ENCODE measurements at regions not wholly inside any gene's neighbourhood (a gene's known extent, or its start where the extent isn't known, plus 50 kb on each side); places are given as distances from the start of the nearest gene placed in this dataset.

DNA sequence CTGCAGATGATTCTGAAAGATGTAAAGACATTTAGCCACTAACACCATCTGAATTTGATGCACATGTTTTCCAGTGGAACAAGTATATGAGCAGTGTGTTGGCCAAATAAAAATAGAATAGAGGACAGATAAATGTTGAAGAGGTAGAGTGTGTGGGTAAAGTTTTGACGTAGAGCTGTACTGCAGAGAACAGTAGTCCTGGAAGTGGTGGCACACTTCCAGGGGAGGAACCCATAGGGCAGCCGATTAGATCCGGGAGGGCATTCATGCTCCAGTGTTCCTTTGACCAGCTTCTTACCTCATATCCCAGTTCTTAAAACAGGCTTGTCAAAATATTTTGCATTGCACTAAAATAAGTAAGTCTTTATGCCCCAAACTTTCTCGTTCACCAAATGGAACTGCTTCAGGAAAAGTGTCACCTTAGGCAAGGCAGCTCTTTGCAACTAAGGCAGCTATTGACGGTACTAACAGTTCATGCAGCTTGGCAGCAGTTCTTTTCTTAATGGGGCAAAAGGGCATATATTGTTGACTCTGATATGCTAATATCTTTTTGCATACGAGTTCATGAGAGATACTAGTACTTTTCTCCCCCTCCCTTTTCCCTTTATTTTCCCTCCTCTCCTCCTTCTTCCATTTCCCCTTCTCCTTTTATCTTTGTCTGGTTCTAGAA lies 429.3 kb upstream of the AZI2 start:
- Histone ChIP-seq H3K9ac (ENCODE audit: low read length) (no peak overlapping the region), H3K9me3 (ENCODE audit: control insufficient read depth, low read depth, low read length) (no peaks in the 10 kb centered on the region), H3K4me1 (ENCODE audit: control insufficient read depth, low read depth, low read length) (no peaks in the 10 kb centered on the region), H3K4me3 (ENCODE audit: low read length) (no peak overlapping the region), H3K36me3 (ENCODE audit: control insufficient read depth, low read depth, low read length) (no peaks in the 10 kb centered on the region), H3K27ac (ENCODE audit: low read length) (no peak overlapping the region), H3K27me3 (ENCODE audit: control insufficient read depth, insufficient read depth, low read length) (no peaks in the 10 kb centered on the region)

DNA sequence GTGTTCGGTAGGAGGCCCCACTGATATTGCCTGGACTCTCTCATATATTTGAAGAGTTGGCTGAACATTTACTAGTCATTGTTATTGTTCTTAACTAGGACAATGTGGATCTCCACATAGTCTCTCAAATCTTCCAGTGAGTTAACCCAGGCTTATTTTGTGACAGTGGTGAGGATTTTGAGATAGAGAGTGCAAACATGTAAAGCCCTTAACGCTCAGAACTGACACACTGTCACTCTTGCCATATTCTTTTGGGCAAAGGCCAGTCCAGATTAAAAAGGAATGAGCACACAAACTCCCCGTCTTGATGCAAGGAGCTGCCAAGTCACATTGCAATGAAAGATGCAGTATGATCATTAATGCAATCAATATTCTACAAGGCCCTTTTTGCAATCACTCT lies 431.9 kb upstream of the AZI2 start:
- H3K27ac ChIP-seq (ENCODE audit: low read length), result no peak overlapping the region
- H3K4me3 ChIP-seq (ENCODE audit: low read length), result no peak overlapping the region
- no peaks in the 10 kb centered on the region for H3K36me3 ChIP-seq (ENCODE audit: control insufficient read depth, low read depth, low read length)
- H3K27me3 ChIP-seq (ENCODE audit: control insufficient read depth, insufficient read depth, low read length), result no peaks in the 10 kb centered on the region
- H3K4me1 ChIP-seq (ENCODE audit: control insufficient read depth, low read depth, low read length), result no peaks in the 10 kb centered on the region
- H3K9ac ChIP-seq (ENCODE audit: low read length), result no peak overlapping the region
- no peaks in the 10 kb centered on the region for H3K9me3 ChIP-seq (ENCODE audit: control insufficient read depth, low read depth, low read length)

DNA sequence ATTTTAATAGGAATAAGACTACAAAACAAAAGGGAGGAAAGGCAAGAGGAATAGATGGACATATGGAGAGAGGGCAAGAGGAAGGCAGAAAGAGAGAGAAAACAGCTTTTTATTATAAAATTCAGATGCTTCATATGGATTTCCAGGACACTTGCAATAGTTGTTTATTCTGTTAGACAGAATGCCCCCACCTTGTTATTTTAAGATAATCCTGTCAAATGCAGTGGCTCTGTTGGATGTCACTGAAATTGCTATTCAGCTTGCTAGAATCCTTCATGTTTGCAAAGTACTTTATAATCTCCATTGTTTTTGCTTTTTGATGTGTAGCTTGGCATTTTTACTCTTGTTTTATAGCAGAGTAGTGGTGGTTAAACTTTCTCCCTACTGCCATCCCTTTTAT lies 432.4 kb upstream of the AZI2 start:
- Histone ChIP-seq H3K27ac (ENCODE audit: low read length) (no peak overlapping the region), H3K9ac (ENCODE audit: low read length) (no peak overlapping the region), H3K36me3 (ENCODE audit: control insufficient read depth, low read depth, low read length) (no peaks in the 10 kb centered on the region), H3K4me3 (ENCODE audit: low read length) (no peak overlapping the region), H3K27me3 (ENCODE audit: control insufficient read depth, insufficient read depth, low read length) (no peaks in the 10 kb centered on the region), H3K4me1 (ENCODE audit: control insufficient read depth, low read depth, low read length) (no peaks in the 10 kb centered on the region), H3K9me3 (ENCODE audit: control insufficient read depth, low read depth, low read length) (no peaks in the 10 kb centered on the region)

DNA sequence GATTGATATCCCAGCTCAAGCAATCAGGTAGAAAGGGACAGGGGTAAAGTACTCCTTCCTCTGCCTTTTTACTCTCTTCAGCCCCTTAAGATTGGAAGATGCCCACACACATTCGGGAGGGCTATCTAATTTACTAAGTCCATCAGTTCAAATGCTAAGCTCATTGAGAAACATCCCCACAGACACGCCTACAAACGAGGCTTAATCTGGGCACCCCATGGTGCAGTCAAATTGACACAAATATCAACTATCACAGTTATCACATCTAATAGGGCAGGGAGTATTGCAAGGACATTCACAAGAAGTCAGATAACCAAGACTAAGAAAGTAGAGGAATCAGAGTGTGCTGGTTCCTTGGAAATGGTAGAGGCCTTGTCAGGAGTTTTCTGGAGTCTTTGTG lies 437.8 kb upstream of the AZI2 start:
- peaks cover 4% of the 10 kb centered on the region for H3K4me1 ChIP-seq (ENCODE audit: control insufficient read depth, low read depth, low read length)
- H3K27me3 ChIP-seq (ENCODE audit: control insufficient read depth, insufficient read depth, low read length), result no peaks in the 10 kb centered on the region
- H3K9ac ChIP-seq (ENCODE audit: low read length), result no peak overlapping the region
- H3K9me3 ChIP-seq (ENCODE audit: control insufficient read depth, low read depth, low read length), result no peaks in the 10 kb centered on the region
- H3K4me3 ChIP-seq (ENCODE audit: low read length), result no peak overlapping the region
- H3K27ac ChIP-seq (ENCODE audit: low read length), result no peak overlapping the region
- no peaks in the 10 kb centered on the region for H3K36me3 ChIP-seq (ENCODE audit: control insufficient read depth, low read depth, low read length)

DNA sequence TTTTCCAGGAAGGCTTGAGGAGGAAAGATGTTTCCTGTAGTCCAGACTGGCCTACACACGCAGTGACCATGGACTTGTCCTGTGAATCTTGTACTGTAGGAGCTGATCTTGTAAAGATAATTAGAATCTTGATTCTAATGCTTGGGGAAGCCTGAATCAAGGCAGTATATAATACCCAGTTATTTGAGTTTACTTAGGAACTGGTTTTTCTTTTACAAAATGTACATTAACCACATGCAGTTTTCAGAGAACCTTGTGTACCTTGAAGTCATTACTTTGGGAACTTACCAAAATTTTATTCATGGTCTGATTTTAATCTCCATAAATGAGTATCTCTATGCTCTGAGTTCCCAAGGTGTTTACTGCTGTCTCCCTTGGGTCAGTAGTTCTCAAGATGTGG lies 439.9 kb upstream of the AZI2 start:
- H3K27ac ChIP-seq (ENCODE audit: low read length), result no peak overlapping the region
- H3K27me3 ChIP-seq (ENCODE audit: control insufficient read depth, insufficient read depth, low read length), result no peaks in the 10 kb centered on the region

DNA sequence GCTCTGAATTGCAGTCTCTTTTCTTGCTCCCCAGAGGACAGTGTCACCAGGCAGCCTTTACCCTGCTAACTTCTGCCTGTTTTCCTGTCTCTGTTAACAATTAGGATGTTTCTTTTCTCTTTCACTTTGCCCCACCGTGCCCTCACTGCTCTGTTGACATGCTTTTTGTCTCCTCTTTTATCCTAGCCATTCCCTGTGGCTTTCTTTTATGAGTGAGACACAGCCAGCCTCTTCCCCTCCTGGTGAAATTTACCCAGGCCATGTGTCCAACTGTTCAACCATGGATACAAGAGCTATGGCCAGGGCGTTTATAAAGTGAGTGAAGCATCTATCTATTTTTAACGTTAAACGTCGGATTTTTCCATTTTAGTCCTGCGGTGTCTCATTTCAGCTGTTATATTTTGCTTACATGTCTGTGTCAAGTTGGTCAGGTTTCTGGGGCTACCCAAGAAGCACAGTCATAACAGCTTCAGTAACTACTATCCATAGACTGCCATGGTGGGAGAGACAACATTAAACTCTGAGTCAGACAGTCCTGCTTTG lies 443.2 kb upstream of the AZI2 start:
- no peaks in the 10 kb centered on the region for H3K36me3 ChIP-seq (ENCODE audit: control insufficient read depth, low read depth, low read length)
- no peaks in the 10 kb centered on the region for H3K9me3 ChIP-seq (ENCODE audit: control insufficient read depth, low read depth, low read length)
- peaks cover 12% of the 10 kb centered on the region for H3K4me1 ChIP-seq (ENCODE audit: control insufficient read depth, low read depth, low read length)
- no peak overlapping the region for H3K27ac ChIP-seq (ENCODE audit: low read length)
- H3K9ac ChIP-seq (ENCODE audit: low read length), result no peak overlapping the region
- no peaks in the 10 kb centered on the region for H3K27me3 ChIP-seq (ENCODE audit: control insufficient read depth, insufficient read depth, low read length)
- H3K4me3 ChIP-seq (ENCODE audit: low read length), result peak overlapping the region; percentile 31

More for the DNA sequence above, 439.9 kb upstream of the AZI2 start:
- no peaks in the 10 kb centered on the region for H3K36me3 ChIP-seq (ENCODE audit: control insufficient read depth, low read depth, low read length)
- H3K4me3 ChIP-seq (ENCODE audit: low read length), result no peak overlapping the region
- no peaks in the 10 kb centered on the region for H3K9me3 ChIP-seq (ENCODE audit: control insufficient read depth, low read depth, low read length)
- H3K9ac ChIP-seq (ENCODE audit: low read length), result no peak overlapping the region
- H3K4me1 ChIP-seq (ENCODE audit: control insufficient read depth, low read depth, low read length), result peaks cover 12% of the 10 kb centered on the region

DNA sequence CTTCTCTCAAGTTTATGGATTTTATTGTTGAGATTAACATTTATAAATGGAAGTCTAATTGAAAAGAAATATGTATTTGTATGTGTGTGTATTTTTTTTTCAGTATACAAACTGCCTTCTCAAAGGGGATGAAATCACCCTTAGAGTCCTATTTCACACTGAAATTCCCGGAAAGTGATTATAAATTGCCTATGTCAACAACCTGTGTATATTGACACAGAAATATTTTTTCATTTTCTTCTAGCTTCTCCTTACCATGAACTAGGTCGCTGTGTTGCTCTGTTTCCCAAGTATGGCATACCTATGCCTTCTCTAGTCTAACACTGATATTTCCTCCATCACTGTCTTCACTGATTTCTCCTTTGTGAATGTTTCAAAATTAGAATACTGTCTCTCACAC lies 444.0 kb upstream of the AZI2 start:
- no peak overlapping the region for H3K9ac ChIP-seq (ENCODE audit: low read length)

DNA sequence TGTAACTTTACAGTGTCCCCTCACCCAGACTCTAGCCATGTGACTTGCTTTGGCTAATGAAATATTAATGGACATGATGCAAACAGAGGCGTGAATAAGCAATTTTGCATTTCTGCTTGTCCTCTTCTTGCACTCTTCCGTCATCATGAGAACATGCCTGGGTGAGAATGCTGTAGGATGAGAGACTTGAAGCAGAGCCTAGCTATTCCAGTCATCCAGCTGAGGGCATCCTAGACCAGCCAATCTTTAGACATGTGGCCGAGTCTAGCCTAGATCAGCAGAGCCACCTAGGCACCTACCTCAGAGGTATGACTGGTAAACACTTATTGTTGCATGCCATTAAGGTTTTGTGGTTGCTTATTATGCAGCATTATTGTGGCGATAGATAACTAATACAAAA lies 450.5 kb upstream of the AZI2 start:
- H3K4me3 ChIP-seq (ENCODE audit: low read length), result no peak overlapping the region
- H3K27ac ChIP-seq (ENCODE audit: low read length), result no peak overlapping the region
- H3K9ac ChIP-seq (ENCODE audit: low read length), result no peak overlapping the region
- H3K27me3 ChIP-seq (ENCODE audit: control insufficient read depth, insufficient read depth, low read length), result no peaks in the 10 kb centered on the region
- no peaks in the 10 kb centered on the region for H3K4me1 ChIP-seq (ENCODE audit: control insufficient read depth, low read depth, low read length)
- H3K36me3 ChIP-seq (ENCODE audit: control insufficient read depth, low read depth, low read length), result no peaks in the 10 kb centered on the region
- H3K9me3 ChIP-seq (ENCODE audit: control insufficient read depth, low read depth, low read length), result no peaks in the 10 kb centered on the region

More for the DNA sequence above, 444.0 kb upstream of the AZI2 start:
- Histone ChIP-seq H3K36me3 (ENCODE audit: control insufficient read depth, low read depth, low read length) (no peaks in the 10 kb centered on the region), H3K27ac (ENCODE audit: low read length) (no peak overlapping the region), H3K4me1 (ENCODE audit: control insufficient read depth, low read depth, low read length) (peaks cover 12% of the 10 kb centered on the region), H3K4me3 (ENCODE audit: low read length) (no peak overlapping the region), H3K9me3 (ENCODE audit: control insufficient read depth, low read depth, low read length) (no peaks in the 10 kb centered on the region), H3K27me3 (ENCODE audit: control insufficient read depth, insufficient read depth, low read length) (no peaks in the 10 kb centered on the region)

DNA sequence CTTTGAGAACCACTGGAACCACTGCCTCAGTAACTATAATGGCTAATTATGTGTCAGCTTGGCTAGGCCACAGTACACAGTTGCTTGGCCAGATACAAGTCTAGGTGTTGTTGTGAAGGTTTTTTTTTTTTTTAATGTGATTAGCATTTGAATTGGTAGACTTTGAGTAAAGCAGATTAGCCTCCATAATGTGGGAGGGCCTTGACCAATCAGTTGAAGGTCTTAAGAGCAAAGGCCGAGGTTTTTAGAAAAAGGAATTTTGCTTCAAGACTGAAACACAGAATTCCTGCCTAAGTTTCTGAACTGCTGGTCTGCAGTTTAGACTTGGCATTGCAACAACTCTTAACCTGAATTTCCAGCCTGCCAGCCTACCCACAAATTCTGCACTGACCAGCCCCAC lies 451.6 kb upstream of the AZI2 start:
- Histone ChIP-seq H3K36me3 (ENCODE audit: control insufficient read depth, low read depth, low read length) (no peaks in the 10 kb centered on the region), H3K4me3 (ENCODE audit: low read length) (no peak overlapping the region), H3K27me3 (ENCODE audit: control insufficient read depth, insufficient read depth, low read length) (no peaks in the 10 kb centered on the region), H3K4me1 (ENCODE audit: control insufficient read depth, low read depth, low read length) (no peaks in the 10 kb centered on the region), H3K9ac (ENCODE audit: low read length) (no peak overlapping the region), H3K9me3 (ENCODE audit: control insufficient read depth, low read depth, low read length) (no peaks in the 10 kb centered on the region), H3K27ac (ENCODE audit: low read length) (no peak overlapping the region)

DNA sequence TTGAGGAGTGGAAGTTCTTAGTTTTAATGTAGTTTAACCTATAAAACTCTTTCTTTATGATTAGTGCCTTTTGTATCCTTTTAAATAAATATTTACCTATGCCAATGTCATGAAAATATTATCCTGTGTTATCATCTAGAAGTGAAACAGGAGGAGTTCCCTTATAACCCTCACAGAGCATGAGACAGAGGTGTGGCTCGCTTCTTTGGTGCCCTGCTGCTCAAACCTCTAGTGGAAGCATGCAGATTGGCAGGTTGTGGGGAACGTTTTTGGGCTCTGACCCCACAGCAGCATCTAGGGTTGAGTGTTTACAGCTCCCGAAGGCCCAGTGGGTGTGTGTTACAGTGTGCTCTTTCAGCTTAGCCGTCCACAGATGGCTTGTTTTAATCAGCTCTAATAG lies 459.4 kb upstream of the AZI2 start:
- Histone ChIP-seq H3K9ac (ENCODE audit: low read length) (no peak overlapping the region), H3K4me3 (ENCODE audit: low read length) (no peak overlapping the region), H3K27ac (ENCODE audit: low read length) (no peak overlapping the region), H3K27me3 (ENCODE audit: control insufficient read depth, insufficient read depth, low read length) (no peaks in the 10 kb centered on the region), H3K36me3 (ENCODE audit: control insufficient read depth, low read depth, low read length) (no peaks in the 10 kb centered on the region), H3K4me1 (ENCODE audit: control insufficient read depth, low read depth, low read length) (no peaks in the 10 kb centered on the region), H3K9me3 (ENCODE audit: control insufficient read depth, low read depth, low read length) (no peaks in the 10 kb centered on the region)

DNA sequence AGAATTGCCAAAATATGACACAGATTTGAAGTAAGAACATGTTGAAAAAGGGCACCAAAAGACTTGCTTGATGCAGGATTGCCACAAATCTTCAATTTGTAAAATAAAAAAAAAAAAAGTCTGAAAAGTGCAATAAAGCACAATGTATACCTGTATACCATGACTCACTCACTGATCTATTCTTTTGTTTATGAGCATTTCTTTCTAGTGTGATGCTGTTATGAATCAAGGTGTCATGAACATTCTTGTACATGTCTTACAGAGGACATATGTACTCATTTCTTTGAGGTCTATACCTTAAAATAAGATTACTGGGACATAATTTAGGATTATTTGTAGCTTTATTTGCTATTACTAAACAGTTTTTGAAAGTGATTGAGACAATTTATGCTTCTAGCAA lies 464.9 kb upstream of the RBMS3 start:
- no peaks in the 10 kb centered on the region for H3K9me3 ChIP-seq (ENCODE audit: control insufficient read depth, low read depth, low read length)
- H3K4me3 ChIP-seq (ENCODE audit: low read length), result no peak overlapping the region
- no peaks in the 10 kb centered on the region for H3K36me3 ChIP-seq (ENCODE audit: control insufficient read depth, low read depth, low read length)
- no peaks in the 10 kb centered on the region for H3K27me3 ChIP-seq (ENCODE audit: control insufficient read depth, insufficient read depth, low read length)
- H3K27ac ChIP-seq (ENCODE audit: low read length), result no peak overlapping the region
- no peak overlapping the region for H3K9ac ChIP-seq (ENCODE audit: low read length)
- no peaks in the 10 kb centered on the region for H3K4me1 ChIP-seq (ENCODE audit: control insufficient read depth, low read depth, low read length)

DNA sequence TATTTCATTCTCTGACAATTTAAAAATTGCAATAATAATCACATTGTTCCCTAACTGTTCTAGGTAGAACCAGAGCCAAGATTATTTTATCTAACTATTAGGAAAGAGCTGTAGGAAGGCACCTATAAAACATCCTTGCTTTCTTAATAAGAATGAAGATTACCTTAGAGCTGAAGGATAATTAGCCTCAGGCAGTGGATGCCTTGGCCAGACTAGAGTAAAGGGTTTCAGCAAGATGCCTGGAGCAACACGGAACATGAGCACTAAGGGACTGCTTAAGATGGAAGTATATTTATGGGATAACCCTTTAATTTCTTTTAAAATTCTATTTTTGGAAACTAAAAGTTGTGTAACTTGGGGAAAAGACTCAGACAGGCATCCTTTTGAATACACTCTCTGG lies 456.6 kb upstream of the RBMS3 start:
- no peaks in the 10 kb centered on the region for H3K4me1 ChIP-seq (ENCODE audit: control insufficient read depth, low read depth, low read length)
- no peak overlapping the region for H3K9ac ChIP-seq (ENCODE audit: low read length)
- no peaks in the 10 kb centered on the region for H3K9me3 ChIP-seq (ENCODE audit: control insufficient read depth, low read depth, low read length)
- no peaks in the 10 kb centered on the region for H3K36me3 ChIP-seq (ENCODE audit: control insufficient read depth, low read depth, low read length)
- no peaks in the 10 kb centered on the region for H3K27me3 ChIP-seq (ENCODE audit: control insufficient read depth, insufficient read depth, low read length)
- H3K4me3 ChIP-seq (ENCODE audit: low read length), result no peak overlapping the region
- no peak overlapping the region for H3K27ac ChIP-seq (ENCODE audit: low read length)
